Neuronal stem cell (in vitro differentiated cells): ENCODE measurements at regions not wholly inside any gene's neighbourhood (a gene's known extent, or its start where the extent isn't known, plus 50 kb on each side); places are given as distances from the start of the nearest gene placed in this dataset.

Experiments used
- DNase-seq: peaks from one replicate; pipeline ENCODE4 v3.0.0-alpha.2; 2013; ENCODE audit warnings: low spot score
- H2AFZ ChIP-seq: one replicate; pipeline ENCODE4 v1.6.1; 2013; ENCODE audit warnings: mild to moderate bottlenecking, low read length, inconsistent platforms
- H2AK5ac ChIP-seq: 2 replicates; pipeline ENCODE4 v1.6.1; 2013; ENCODE audit warnings: low read depth, mild to moderate bottlenecking, inconsistent platforms, low read length, moderate library complexity, mixed read lengths
- H2BK120ac ChIP-seq: 2 replicates; pipeline ENCODE4 v1.6.1; 2013; ENCODE audit warnings: low read depth, mild to moderate bottlenecking, inconsistent platforms, low read length, moderate library complexity, mixed read lengths
- H2BK12ac ChIP-seq: one replicate; pipeline ENCODE4 v1.6.1; 2013; ENCODE audit warnings: low read length, inconsistent platforms
- H2BK15ac ChIP-seq: 2 replicates; pipeline ENCODE4 v1.6.1; 2013; ENCODE audit warnings: mild to moderate bottlenecking, low read length, inconsistent platforms, mixed read lengths
- H2BK5ac ChIP-seq: one replicate; pipeline ENCODE4 v1.6.1; 2013; ENCODE audit warnings: inconsistent platforms, mild to moderate bottlenecking, low read length, moderate library complexity
- H3K14ac ChIP-seq: one replicate; pipeline ENCODE4 v1.6.1; 2013; ENCODE audit warnings: low read length, inconsistent platforms
- H3K18ac ChIP-seq: 2 replicates; pipeline ENCODE4 v1.6.1; 2013; ENCODE audit warnings: low read length, inconsistent platforms
- H3K23ac ChIP-seq: 2 replicates; pipeline ENCODE4 v1.6.1; 2013; ENCODE audit warnings: low read depth, mild to moderate bottlenecking, mixed read lengths, low read length, inconsistent platforms; ENCODE audit not compliant: poor library complexity
- H3K27ac ChIP-seq: replicated peaks from 3 replicates; pipeline ENCODE4 v1.5.1; 2013; ENCODE audit warnings: low read length, inconsistent platforms
- H3K27me3 ChIP-seq, 3 experiments: 2 replicates each; pipeline ENCODE4 v1.6.1; 2013; ENCODE audit warnings: low read length in 3 of 3, mild to moderate bottlenecking in 2 of 3, inconsistent platforms in 1 of 3, low read depth in 1 of 3, mixed read lengths in 1 of 3, moderate library complexity in 1 of 3; ENCODE audit not compliant: control insufficient read depth in 3 of 3, insufficient read depth in 3 of 3
- H3K36me3 ChIP-seq, 2 donors: replicated peaks in 1 of 2; 2 replicates each; pipeline ENCODE4 v1.6.1; 2013; ENCODE audit warnings: low read length in 2 of 2; ENCODE audit not compliant: control insufficient read depth in 2 of 2, insufficient read depth in 2 of 2
- H3K4ac ChIP-seq: 2 replicates; pipeline ENCODE4 v1.6.1; 2013; ENCODE audit warnings: inconsistent platforms, mild to moderate bottlenecking, low read length, moderate library complexity
- H3K4me1 ChIP-seq, 2 donors: 1 replicate in 1 of 2; 2 replicates in 1 of 2; pipeline ENCODE4 v1.6.1; 2013; ENCODE audit warnings: low read length in 2 of 2, low read depth in 1 of 2; ENCODE audit not compliant: control insufficient read depth in 2 of 2, insufficient read depth in 1 of 2
- H3K4me2 ChIP-seq: one replicate; pipeline ENCODE4 v1.6.1; 2013; ENCODE audit warnings: mild to moderate bottlenecking, low read length, inconsistent platforms; ENCODE audit not compliant: insufficient read depth, poor library complexity, severe bottlenecking
- H3K4me3 ChIP-seq, 2 donors: 2 replicates each; pipeline ENCODE4 v1.5.1; 2013; ENCODE audit warnings: low read length in 2 of 2, mild to moderate bottlenecking in 2 of 2, inconsistent platforms in 1 of 2, moderate library complexity in 1 of 2
- H3K79me1 ChIP-seq: one replicate; pipeline ENCODE4 v1.6.1; 2013; ENCODE audit warnings: low read depth, mild to moderate bottlenecking, inconsistent platforms, low read length, moderate library complexity
- H3K9ac ChIP-seq: one replicate; pipeline ENCODE4 v1.6.1; 2013; ENCODE audit warnings: mild to moderate bottlenecking, low read depth, low read length, inconsistent platforms; ENCODE audit not compliant: poor library complexity
- H3K9me3 ChIP-seq, 2 donors: replicated peaks in 1 of 2; 2 replicates each; pipeline versions ENCODE3 to v1.6.1; 2013; ENCODE audit warnings: low read length in 2 of 2, mild to moderate bottlenecking in 2 of 2, inconsistent platforms in 1 of 2, low read depth in 1 of 2, mixed read lengths in 1 of 2, moderate library complexity in 1 of 2; ENCODE audit not compliant: control insufficient read depth in 2 of 2, insufficient read depth in 1 of 2
- H4K8ac ChIP-seq: one replicate; pipeline ENCODE4 v1.6.1; 2013; ENCODE audit warnings: low read depth, mild to moderate bottlenecking, inconsistent platforms, low read length, moderate library complexity
- H4K91ac ChIP-seq: one replicate; pipeline ENCODE4 v1.6.1; 2013; ENCODE audit warnings: low read length, low read depth, mild to moderate bottlenecking, inconsistent platforms; ENCODE audit not compliant: poor library complexity
- WGBS, 2 donors: extraction: QIAGEN DNeasy Blood & Tissue Kit; methylation state at CpG; one replicate each; pipeline ENCODE4 v1.1.7; 2013; ENCODE audit warnings: missing lambda C conversion rate in 2 of 2, mixed read lengths in 1 of 2; ENCODE audit not compliant: insufficient read length in 2 of 2, insufficient replicate concordance in 1 of 2; ENCODE audit errors: extremely low coverage in 2 of 2; 5-methylcytosine and 5-hydroxymethylcytosine counted together

- Histone ChIP-seq H4K8ac (no peak overlapping the region), H3K79me1 (no peaks in the 10 kb centered on the region), H3K14ac (no peak overlapping the region), H3K36me3 (no peaks in the 10 kb centered on the region), H3K27ac (no peak overlapping the region), H2BK120ac (no peak overlapping the region), H3K4me1 (no peaks in the 10 kb centered on the region), H3K23ac (no peak overlapping the region), H3K4ac (no peak overlapping the region), H3K4me2 (no peak overlapping the region), H3K4me3 (no peak overlapping the region), H3K18ac (no peak overlapping the region), H2AK5ac (no peak overlapping the region), H3K9ac (no peak overlapping the region), H2BK5ac (no peak overlapping the region), H4K91ac (no peak overlapping the region), H2BK12ac (no peak overlapping the region), H2BK15ac (no peak overlapping the region), H3K27me3 (no peaks in the 10 kb centered on the region), H3K9me3 (no peaks in the 10 kb centered on the region), H2AFZ (no peak overlapping the region)
- no peak for DNase-seq
- no CpG with 5 or more reads among the region's 2 CpGs for WGBS, 2 donors
Observed at GRCh38 chr1:187078916-187079315, 250.2 kb downstream of the PLA2G4A start.

- no peaks in the 10 kb centered on the region for H3K36me3 ChIP-seq
- no peak for DNase-seq
- no peak overlapping the region for H3K14ac ChIP-seq
- H2BK120ac ChIP-seq: no peak overlapping the region
- WGBS, 2 donors: no CpG with 5 or more reads among the region's 6 CpGs
- H3K9me3 ChIP-seq: no peaks in the 10 kb centered on the region
- no peak overlapping the region for H3K4me2 ChIP-seq
- no peak overlapping the region for H2AFZ ChIP-seq
- H3K27ac ChIP-seq: no peak overlapping the region
- no peak overlapping the region for H3K4me3 ChIP-seq
- no peak overlapping the region for H3K4ac ChIP-seq
- no peak overlapping the region for H4K91ac ChIP-seq
- H2BK15ac ChIP-seq: no peak overlapping the region
- no peaks in the 10 kb centered on the region for H3K4me1 ChIP-seq
- H2BK5ac ChIP-seq: no peak overlapping the region
- no peak overlapping the region for H4K8ac ChIP-seq
- no peak overlapping the region for H2BK12ac ChIP-seq
- H3K9ac ChIP-seq: no peak overlapping the region
- H3K18ac ChIP-seq: no peak overlapping the region
- no peak overlapping the region for H3K23ac ChIP-seq
- no peaks in the 10 kb centered on the region for H3K27me3 ChIP-seq
- no peaks in the 10 kb centered on the region for H3K79me1 ChIP-seq
- no peak overlapping the region for H2AK5ac ChIP-seq
Observed at GRCh38 chr1:187079330-187079729, 250.6 kb downstream of the PLA2G4A start.

- Histone ChIP-seq H4K91ac (no peak overlapping the region), H3K9ac (no peak overlapping the region), H2BK15ac (no peak overlapping the region), H3K18ac (no peak overlapping the region), H3K9me3 (peaks cover 0 to 2% of the 10 kb centered on the region in 2 donors), H3K4me3 (no peak overlapping the region), H3K4me1 (no peaks in the 10 kb centered on the region), H3K27me3 (no peaks in the 10 kb centered on the region), H2BK120ac (no peak overlapping the region), H4K8ac (no peak overlapping the region), H3K14ac (no peak overlapping the region), H3K79me1 (no peaks in the 10 kb centered on the region), H3K27ac (no peak overlapping the region), H3K36me3 (no peaks in the 10 kb centered on the region), H3K4me2 (no peak overlapping the region), H2BK12ac (no peak overlapping the region), H2BK5ac (no peak overlapping the region), H3K4ac (no peak overlapping the region), H3K23ac (no peak overlapping the region), H2AFZ (no peak overlapping the region), H2AK5ac (no peak overlapping the region)
- no peak for DNase-seq
Observed at GRCh38 chr1:187091666-187092065, 262.9 kb downstream of the PLA2G4A start.

GRCh38 chr1:187092104-187092503, 263.4 kb downstream of the PLA2G4A start:
- Histone ChIP-seq H3K9ac (no peak overlapping the region), H3K4me1 (no peaks in the 10 kb centered on the region), H3K4ac (no peak overlapping the region), H3K18ac (no peak overlapping the region), H2BK5ac (no peak overlapping the region), H3K4me3 (no peak overlapping the region), H2BK120ac (no peak overlapping the region), H2BK12ac (no peak overlapping the region), H2AK5ac (no peak overlapping the region), H4K91ac (no peak overlapping the region), H3K23ac (no peak overlapping the region), H2BK15ac (no peak overlapping the region), H4K8ac (no peak overlapping the region), H3K4me2 (no peak overlapping the region), H3K36me3 (no peaks in the 10 kb centered on the region), H3K9me3 (peaks cover 0 to 2% of the 10 kb centered on the region in 2 donors), H3K14ac (no peak overlapping the region), H3K27me3 (no peaks in the 10 kb centered on the region), H3K27ac (no peak overlapping the region), H3K79me1 (no peaks in the 10 kb centered on the region), H2AFZ (no peak overlapping the region)
- WGBS, 2 donors: no CpG with 5 or more reads among the region's 4 CpGs
- no peak for DNase-seq
